NCI-H774 (cell line): ENCODE measurements at regions not wholly inside any gene's neighbourhood (a gene's known extent, or its start where the extent isn't known, plus 50 kb on each side); places are given as distances from the start of the nearest gene placed in this dataset.
"Not testable (repeated sequence)": the region's sequence is repeated elsewhere in the genome, so short reads cannot be mapped to it uniquely, and the experiment has no call there.

Source experiments
- DNase-seq: peaks from one replicate; lab custom pipeline; 2025; lab: John Stamatoyannopoulos, UW

GRCh38 chr20:52049001-52049731, 142.4 kb downstream of the ZFP64 start:
- no peak for DNase-seq

GRCh38 chr20:52047811-52048764, 143.5 kb downstream of the ZFP64 start:
- no peak for DNase-seq

DNA sequence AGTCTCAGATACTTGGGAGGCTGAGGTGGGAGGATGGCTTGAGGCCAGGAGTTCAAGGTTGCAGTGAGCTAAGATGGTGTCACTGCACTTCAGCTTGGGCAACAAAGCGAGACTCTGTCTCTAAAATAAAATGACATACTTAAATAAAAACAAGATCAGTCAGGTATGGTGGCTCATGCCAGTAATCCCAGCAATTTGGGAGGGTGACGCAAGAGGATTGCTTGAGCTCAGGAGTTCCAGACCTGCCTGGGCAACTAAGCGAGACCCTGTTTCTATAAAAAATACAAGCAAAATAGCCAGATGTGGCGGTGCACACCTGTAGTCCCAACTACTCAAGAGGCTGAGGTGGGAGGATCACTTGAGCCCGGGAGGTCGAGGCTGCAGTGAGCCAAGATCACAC, 149.6 kb downstream of the ZFP64 start:
- no peak for DNase-seq

- DNase-seq, result no peak
Measured at GRCh38 chr20:52039790-52040189, 151.8 kb downstream of the ZFP64 start.

- DNase-seq, result not testable (repeated sequence)
Measured at GRCh38 chr20:52038632-52039031, 152.9 kb downstream of the ZFP64 start.

GRCh38 chr20:52037370-52037769, 154.2 kb downstream of the ZFP64 start:
- no peak for DNase-seq

- DNase-seq, result no peak
Measured at GRCh38 chr20:52035977-52036376, 155.6 kb downstream of the ZFP64 start.

DNA sequence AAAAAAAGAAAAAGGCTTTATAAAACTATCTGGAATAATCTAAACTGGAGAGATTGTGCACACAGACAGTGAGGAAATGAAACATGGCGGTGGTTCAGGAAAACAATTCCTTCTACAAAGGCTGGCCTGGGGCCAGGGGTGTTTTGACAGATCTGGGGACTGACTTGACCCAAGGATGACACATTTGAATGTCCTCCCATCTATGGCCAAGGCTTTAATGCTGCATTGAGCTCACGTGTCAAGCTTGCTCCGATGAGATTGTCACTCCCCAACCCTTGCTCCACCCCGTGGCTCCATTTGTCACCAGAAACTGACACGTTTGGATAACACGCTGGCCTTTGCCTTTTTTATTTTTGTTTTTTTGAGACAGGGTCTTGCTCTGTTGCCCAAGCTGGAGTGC, 156.1 kb downstream of the ZFP64 start:
- DNase-seq, result no peak

DNA sequence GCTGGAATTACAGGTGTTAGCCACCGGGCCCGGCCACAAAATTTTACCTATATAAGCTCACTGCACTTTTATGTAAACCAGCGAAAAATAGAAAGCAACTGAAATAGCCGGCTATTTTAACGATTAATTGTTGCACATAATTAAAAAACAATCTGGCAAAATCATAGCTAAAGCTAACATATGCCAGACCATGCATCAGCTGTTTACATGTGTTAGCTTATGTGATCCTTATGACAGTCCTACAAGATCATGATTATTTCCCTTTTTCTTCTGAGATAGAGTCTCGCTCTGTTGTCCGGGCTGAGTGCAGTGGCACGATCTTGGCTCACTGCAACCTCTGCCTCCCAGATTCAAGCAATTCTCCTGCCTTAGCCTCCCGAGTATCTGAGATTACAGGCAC, 157.0 kb downstream of the ZFP64 start:
- no peak for DNase-seq

- DNase-seq, result no peak
Measured at GRCh38 chr20:52033313-52033712, 158.3 kb downstream of the ZFP64 start.

- DNase-seq, result not testable (repeated sequence)
Measured at GRCh38 chr20:52032304-52032683, 159.3 kb downstream of the ZFP64 start.

DNA sequence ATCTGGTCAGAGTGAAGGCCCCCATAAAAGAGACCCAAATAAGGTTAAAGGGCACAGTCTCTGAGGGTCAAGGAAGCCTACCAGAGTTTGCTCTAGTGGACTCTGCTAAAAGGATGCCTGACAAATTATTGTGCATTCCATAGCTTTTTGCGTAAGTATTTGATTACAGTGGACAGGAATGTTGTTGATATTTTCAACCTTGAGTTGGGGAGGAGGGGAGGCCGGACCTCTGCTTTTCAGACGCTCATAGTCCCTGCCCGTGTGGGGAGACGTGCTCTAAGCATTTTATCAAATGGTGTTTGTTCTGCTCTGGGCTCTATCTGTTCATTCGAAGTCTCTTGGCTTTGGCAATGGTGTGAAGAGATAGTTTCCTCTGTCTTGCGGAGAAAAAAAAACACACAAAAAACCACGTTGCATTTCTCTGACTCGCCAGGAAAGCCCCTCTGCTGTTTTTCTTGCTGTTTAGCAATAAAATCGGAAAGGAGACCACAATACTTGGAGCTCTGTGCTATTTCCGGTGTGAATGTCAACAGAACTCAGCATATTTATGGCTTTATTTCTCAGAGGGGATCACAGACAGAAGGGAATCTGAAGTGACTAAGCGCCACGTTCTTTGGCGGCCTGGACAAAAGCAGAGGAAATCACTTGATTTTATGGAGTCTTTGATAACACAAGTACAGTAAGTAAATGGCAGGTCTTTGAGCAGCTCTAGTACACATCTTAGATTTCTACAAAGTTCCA, 159.8 kb downstream of the ZFP64 start:
- DNase-seq, result no peak

- DNase-seq, result no peak
Measured at GRCh38 chr20:52031206-52031562, 160.4 kb downstream of the ZFP64 start.

DNA sequence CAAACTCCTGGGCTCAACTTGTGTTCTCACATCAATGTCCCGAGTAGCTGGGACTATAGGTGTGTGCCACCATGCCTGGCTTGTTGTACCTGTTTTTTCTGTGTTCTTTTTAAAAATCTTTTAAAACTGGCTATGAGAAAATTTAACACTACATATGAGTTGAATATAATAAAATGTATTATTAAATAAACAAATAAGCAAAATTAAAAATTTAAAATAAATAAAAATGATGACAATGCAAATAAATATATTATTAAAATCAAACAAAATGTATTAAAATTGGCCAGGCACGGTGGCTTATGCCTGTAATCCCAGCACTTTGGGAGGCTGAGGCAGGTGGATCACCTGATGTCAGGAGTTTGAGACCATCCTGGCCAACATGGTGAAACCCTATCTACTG, 162.4 kb downstream of the ZFP64 start:
- not testable (repeated sequence) for DNase-seq

- no peak for DNase-seq
Measured at GRCh38 chr20:52025938-52026337, 165.6 kb downstream of the ZFP64 start.

- no peak for DNase-seq
Measured at GRCh38 chr20:52019313-52019712, 172.3 kb downstream of the ZFP64 start.

DNA sequence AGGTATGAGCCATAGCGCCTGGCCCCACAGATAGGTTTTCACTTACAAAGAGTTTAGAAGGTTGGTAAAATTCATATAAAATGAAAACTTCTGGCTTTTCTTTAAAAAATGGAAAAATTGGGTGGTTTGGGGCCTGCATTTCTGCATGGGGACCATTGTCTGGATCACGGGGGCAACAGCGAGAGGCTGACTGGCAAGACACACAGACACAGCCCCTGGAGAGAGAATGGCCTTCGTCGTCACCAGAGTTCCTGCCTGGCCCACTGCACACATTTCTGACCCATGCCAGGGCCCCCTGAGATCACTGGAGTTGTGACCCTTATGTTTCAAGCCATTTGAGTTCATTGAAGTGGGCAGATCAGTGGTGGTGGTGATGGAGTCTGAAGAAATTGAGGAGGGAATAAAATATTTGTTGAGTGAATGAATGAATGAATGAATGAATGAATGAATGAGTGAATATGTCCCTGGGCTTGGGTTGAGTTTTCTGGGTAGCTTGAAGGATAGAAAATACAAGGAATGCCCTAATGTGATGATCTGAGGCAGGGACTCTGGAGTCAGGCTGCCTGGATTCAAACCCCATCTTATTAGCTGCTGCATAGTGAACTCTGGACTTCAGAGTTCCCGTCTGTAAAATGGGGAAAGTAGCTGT, 173.8 kb downstream of the ZFP64 start:
- DNase-seq, result no peak

DNA sequence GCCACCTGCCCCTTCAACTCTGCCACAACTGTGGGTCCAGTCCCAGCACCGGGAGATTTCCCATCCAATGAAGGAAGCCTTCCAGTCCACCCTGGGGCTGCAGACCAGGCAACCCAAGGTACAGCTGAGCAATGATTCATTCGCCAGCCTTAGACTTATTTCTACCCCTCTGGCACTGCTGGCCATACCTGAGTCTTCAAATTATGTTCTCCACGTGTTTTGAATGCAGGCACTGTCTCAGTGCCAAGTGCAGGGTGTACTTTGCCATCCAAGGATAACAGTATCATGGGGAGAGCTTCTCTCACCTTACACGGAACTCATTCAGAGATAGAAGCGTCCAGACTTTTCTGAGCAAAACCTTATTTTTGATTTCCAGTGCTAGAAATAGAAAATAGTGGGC, 175.6 kb downstream of the ZFP64 start:
- DNase-seq, result no peak

- no peak for DNase-seq
Measured at GRCh38 chr20:52015155-52015554, 176.4 kb downstream of the ZFP64 start.

- no peak for DNase-seq
Measured at GRCh38 chr20:52012079-52012478, 179.5 kb downstream of the ZFP64 start.

GRCh38 chr20:52011093-52011492, 180.5 kb downstream of the ZFP64 start:
- DNase-seq, result no peak

GRCh38 chr20:52010541-52010940, 181.0 kb downstream of the ZFP64 start:
- DNase-seq, result no peak
